GM18909 (cell line): ENCODE measurements at regions not wholly inside any gene's neighbourhood (a gene's known extent, or its start where the extent isn't known, plus 50 kb on each side); places are given as distances from the start of the nearest gene placed in this dataset.

ENCODE experiments used
- ATAC-seq: cut with Tn5 transposase; IDR thresholded peaks from one replicate; pipeline ENCODE4 v1.9.1; 2021; ENCODE audit warnings: mild to moderate bottlenecking; ENCODE audit not compliant: unreplicated experiment, poor library complexity

DNA sequence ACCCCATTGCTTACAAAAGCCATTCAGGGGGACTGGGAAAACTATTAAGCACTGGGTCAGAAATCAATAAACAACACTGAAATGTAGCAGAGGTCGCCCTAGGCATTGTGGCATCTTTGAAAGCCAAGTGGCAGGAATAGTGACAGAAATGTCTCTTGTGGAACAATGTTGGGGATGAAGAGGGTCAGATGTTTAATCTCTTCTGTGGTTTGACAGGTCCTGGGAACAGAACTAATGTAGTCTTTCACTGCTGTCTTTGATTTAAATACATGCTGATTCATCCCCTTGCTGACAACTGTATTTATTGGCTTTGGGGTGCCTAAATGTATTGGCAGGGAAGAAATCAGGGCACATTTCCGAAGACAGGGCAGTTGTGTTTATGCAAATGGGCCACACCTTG is 194.8 kb downstream of the ATG4C start:
- ATAC-seq: no peak

DNA sequence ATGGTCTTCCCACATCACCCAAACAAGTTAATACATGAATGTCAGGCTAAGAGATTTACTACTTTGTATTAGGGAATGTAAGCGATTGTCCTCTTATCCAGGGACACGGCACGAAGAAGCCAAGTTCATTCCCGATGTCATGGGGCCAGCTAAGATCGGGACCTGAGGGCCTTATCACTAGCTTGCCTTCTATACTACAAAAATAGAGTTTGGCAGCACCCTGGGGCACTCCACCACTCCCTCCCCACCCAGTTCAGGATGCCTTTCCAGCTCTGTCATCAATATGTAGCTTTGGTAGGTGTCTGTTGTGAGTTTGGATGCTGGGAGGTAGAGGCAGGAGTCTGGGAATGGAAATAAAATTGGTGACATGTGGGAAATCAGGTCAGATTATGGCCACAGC is 197.5 kb downstream of the ATG4C start:
- ATAC-seq: no peak

DNA sequence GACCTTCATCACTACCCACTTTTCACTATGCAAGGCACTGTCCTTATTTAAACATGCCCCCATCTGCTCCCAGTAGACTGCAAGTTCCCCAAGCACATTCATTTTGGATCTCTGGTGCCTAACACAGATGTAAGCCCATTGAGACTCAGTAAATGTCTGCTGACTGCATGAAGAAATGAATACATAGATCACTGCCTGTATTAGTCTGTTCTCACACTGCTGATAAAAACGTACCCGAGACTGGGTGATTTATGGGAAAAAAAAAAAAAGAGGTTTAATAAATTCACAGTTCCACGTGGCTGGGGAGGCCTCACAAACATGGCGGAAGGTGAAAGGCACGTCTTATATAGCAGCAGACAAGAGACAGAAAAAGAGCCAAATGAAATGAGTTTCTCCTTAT is 204.9 kb downstream of the ATG4C start:
- ATAC-seq: no peak

DNA sequence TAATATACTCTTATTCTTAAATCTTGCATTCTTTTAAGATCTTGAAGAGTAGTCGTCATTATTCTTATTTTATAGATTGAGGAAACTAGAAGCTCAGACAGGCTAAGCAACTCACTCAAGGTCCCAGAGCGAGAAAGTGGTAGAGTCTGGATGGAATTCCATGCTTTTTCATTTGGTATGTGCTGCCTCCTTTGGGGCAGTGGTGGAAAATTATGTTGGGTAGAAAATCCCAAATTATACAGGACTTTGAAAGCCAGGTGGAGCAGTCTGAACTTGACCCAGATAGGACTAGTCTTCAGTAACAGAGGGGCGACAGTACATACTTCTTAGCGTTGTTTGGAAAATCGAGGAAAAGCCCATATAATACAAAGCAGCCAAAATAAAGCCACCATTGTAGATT is 205.6 kb downstream of the ATG4C start:
- no peak for ATAC-seq

DNA sequence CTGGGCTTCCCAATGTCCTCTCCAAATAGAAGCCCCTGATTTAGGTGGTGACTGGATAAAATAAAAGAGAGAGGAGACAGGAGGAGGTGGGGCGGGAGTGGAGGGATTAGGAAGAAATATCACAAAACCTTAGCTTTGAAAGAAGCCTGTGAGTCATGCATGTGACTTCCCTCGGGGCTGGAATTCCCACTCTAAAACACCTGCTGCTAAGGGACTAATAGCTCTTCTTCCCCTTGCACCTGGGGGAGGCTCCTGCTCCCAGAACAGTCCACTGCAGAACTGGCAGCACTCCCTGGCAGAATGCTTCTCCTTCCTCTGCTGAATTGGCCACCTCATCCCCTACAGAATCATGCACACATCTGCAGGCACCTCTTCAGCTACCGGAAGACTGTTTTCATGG is 207.2 kb downstream of the ATG4C start:
- no peak for ATAC-seq

DNA sequence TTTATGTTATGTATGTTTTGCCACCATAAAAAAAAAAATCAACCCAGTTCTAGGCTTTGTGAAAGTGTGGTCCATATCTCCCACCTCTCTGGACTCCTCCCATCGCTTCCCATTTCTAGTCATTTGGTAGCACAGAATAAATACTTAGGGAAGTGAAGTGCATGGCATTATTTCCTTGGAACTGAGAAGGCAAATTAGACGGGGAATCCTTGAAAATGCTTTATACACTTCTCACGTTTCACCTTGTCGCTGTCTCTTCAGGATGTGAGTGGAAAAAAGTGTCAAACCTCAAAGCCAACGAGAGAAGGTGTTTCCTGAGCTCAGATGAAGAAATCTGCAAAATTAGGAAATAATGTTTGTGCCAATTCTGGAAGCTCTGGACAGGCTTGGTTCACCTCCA is 209.9 kb downstream of the ATG4C start:
- no peak for ATAC-seq

DNA sequence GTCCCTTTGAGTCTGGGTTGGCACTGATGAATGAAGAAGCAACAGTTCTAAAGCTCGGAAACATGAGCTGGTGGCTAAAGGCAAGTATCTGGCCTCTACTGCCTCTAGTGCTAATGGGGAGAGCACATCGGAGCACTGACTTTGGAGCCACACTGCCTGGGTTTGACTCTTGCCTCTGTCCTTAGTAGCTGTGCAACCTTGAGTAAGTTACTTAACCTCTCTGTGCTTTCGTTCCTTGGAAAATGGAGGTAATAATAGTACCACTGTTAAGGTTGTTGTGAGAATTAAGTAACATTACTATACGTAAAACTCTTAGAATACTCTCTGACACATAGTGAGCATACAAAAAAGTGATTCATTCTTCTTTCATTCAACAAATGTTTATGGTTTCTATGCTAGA is 211.2 kb downstream of the ATG4C start:
- no peak for ATAC-seq

DNA sequence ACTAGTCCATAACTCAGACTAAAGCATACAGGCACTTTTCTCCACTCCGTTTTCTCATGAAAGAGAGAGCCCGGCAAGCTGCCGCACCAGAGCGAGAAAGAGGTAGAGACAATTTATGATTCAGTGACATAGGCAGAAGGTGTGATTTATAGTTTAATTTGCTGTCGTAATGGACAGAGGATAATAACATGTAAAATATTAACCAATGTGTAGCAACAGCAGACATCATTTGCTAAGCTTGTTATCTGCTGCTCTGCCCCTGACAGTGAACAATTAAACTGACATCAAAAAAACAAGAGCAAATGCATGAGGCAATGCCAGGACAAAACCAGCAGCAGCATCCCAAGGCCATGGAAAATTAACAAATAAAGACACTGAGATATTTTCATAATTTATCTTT is 214.0 kb downstream of the ATG4C start:
- no peak for ATAC-seq

DNA sequence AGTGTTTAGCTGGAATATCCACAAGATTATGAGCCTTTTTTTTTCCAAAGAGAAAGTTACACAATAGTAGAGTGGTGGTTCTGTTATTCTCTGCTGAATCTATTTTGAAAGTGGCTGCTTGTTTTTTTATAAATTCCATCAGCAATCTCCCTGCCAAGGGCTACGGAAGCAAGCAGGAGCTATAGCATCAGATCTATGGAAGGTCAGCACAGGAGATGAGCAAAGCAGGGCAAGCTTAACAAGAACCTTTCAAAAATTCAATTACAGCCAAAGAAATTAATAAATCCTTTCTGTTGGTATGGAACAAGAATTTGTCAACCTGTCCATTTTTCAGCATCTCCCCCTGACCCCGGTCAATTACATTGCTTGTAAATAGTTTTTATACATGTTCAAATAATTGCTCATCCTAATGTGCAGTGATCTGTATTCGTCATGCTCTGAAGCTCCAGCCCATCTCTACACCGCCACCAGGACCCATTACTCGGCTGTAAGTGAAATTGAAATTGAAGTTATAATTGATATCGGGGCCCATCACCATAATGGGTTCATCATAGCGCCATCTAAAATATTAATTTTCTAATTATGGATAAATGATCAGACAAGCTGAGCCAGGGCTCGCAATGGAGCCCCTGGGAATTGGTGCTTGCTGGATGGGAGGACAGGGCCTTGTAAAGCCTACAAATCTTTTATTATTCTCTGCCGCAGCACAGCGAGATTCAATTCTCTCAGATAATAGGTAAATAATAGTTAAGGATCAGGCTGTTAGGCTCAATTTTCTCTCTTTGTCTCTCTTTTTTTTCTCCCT is 215.1 kb downstream of the ATG4C start:
- no peak for ATAC-seq

DNA sequence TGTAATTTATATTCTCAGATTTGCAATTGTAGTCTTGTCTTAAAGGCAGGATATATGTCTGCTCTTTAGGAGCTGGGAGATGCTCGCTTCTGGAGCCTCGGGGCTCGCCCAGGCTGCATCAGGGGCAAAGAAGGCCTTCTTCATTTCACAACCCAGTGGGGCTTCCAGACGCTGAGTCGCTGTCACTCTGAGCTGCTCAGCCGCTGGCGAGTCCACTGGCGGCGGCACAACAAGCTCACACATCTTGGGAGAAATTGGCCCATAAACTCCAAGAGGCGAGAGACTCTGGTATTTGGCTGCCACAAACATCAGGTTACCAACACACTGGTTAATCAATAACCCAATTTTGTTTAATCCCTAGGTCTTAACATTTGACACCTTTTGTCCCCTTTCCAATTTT is 216.6 kb downstream of the ATG4C start:
- no peak for ATAC-seq

DNA sequence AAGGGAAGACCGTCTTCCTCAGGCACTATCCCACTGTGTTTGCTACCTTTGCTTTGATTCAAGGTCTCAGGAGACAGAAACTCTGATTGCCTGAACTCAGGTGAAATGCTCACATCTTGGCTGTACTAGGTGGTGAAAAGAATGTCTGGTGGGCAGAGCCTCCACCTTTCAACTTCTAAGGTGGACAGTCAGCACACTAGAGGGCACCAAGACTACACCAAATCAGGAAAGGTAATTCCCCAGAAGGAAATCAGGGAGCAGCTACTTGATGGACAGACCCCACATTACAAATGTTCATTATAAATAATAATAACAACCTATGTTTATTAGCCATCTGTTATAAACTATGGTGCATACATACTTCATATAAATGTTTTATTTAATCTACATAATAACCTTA is 220.9 kb downstream of the ATG4C start:
- ATAC-seq: no peak

DNA sequence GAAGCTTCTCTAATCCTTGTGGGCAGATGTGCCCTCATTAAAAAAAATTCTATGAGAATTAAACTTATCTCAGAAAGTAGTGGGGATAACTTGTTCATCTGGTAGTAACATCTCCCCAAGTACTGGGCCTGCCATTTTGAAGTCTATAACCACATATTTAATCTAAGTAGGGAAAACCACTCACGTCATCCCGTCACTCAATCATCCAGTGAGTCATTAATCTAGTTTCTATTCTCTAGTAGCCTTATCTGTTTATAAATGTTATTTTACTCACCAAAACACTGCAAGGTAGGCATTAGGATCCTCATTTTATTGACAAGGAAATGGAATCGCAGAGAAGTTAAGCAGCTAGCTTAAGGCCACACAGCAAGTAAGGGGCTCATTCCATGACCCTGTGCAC is 221.9 kb downstream of the ATG4C start:
- ATAC-seq: no peak

DNA sequence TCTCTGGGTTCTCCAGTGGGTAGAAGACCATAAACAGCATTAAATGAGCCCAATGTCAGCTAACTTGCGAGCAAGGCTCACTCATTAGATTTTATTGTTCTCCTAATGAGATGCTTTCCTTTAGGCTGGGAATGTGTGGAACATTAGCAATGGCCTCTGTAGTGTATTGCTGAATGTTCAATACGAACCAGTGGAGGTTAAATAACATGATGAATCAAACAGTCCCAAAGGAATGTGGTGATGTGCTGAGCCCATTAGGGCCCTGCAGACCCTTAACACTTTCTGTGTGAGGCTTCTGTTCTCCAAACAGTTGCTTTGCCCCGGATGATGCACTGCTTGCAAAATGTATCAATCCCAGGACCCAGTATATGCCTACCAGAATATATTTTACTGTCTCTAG is 225.5 kb downstream of the ATG4C start:
- no peak for ATAC-seq

DNA sequence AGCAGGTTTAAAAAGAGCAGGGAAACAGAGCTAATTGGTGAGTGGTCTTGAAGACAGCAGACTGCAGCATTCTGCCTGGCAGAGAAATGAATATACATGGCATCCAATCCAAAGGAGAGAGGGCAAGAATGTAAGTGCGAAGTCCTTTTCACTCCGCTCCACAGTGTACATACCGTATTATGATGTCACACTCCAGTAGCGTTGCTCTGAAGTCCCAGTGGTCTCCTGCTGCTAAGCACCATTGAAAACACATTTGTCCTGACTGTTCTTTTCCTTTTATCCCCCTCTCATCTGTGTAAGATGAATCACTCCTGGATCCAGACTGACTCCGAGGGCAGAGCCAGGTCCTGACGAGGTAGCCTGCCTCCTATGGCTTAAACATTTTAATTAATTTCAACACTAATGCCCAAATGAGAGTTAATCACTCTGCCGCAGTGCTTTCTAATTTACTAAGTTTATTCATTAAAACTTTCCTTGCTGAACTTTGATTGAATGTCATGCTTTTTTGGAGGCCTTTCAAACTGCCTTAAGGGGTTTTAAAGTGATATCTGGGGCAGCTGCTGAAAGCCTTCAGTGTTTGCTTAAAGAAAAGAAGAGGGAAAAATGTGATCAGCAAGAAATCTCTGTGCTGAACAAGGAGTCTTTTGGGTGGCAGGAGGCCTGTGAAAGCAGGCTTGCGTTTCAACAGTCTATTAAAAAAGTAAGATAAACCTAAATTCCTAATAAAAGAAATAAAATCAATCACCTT is 227.2 kb downstream of the ATG4C start:
- ATAC-seq: no peak

DNA sequence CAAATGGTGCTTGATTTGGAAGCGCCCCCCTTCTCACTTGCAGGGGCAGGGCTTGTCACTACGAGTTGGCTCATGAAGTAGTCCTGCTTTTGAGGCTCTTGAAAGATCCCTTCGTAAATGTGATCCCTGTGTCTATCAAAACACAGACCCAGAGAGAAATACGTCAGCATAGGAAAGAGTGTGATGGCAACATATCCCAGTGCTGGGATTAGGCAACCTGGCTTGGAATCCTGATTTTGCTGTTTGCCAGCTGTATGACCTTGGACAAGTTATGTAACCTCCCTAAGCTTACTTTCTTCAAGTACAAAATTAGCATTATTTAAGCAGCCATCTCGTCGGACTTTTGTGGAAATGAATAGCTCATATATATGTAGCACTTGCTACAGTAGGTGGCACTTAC is 228.4 kb downstream of the ATG4C start:
- ATAC-seq: no peak

DNA sequence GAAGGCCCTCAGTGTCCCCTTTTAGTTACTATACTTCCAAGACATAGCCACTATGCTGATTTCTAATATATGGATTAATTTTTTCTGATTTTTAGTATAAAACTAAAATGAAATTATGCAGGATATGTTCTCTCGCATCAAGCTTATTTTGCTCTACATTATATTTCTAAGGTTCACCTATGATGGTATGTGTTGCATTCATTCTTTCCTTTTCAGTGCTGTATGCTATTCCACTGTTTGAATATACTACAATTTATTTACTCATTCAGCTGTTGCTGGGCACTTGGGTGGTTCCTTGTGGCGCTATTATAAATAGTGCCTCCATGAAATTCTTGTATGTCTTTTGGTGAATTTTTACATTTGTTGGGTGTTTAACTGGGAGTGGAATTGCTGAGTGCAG is 230.3 kb downstream of the ATG4C start:
- ATAC-seq: no peak

DNA sequence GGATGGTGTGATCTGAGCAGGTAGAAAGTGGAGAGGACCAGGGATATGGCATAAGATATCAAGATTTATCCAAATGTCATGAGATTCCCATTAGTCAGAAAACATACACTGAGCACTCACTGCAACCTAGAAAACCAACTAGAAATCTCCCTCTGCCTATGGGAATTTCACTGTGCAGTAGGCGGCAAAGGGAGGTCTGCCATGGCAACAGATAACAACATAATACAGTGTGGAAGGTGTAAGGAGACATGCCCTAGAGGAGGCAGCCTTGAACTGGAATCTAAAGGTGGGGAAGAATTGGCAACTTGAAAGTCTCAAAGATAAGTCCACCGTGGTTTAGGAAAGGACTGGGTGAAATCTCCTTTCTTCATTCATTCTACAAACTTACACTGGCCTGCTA is 238.4 kb downstream of the ATG4C start:
- no peak for ATAC-seq

DNA sequence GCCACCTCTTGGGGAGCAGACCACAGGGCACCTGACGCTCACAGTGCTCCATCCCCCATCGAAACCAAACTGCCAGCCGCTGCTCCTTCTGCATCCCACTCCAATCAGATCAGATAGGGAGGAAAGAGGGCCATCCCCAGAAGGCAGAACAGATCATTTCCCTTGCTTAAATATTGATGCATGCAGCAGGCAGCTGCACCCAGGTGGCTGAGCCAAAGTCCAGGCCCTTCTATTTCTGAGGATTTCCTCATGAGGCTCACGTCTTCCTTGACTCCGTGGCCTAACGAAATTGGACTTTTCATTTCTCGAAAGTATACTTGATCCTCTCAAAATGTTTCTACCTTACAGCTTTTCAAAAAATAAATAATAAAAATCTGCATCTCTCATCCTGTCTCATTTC is 239.2 kb downstream of the ATG4C start:
- no peak for ATAC-seq

DNA sequence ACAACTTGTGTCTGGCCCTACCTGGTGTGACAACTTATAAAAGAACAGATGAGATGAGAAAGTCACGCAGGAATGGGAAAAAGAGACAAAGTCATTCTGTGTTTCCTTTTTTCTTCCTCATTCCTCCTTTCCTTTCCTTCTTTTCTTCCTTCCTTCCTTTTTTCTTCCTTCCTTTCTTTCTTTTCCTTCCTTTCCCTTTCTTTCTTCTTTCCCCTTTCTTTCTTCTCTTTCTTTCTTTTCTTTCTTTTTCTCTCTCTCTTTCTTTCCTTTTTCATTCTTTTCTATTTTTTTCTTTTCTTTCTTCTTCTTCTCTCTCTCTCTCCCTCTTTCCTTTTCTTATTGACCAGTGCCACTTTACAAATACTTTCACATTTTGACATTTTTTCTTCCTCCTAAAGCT is 239.7 kb downstream of the ATG4C start:
- ATAC-seq: no peak

DNA sequence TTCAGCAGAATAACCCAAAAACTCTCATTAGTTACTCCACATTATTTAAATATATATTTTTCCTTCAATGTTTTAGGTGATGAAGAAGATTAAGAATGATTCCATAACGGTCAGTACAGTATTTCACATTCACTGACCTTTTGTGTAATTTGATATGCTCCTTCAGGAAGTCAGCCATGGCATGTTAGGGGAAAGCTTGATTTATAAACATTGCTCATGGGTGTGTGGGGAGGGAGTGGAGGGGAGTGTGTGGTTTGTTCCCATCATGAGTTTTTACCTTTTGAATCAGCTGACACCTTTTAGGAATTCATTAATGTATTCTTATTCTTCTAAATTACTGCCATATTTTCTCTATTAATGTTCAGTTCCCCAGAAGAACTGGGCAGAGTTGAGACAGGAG is 240.2 kb downstream of the ATG4C start:
- ATAC-seq: no peak

DNA sequence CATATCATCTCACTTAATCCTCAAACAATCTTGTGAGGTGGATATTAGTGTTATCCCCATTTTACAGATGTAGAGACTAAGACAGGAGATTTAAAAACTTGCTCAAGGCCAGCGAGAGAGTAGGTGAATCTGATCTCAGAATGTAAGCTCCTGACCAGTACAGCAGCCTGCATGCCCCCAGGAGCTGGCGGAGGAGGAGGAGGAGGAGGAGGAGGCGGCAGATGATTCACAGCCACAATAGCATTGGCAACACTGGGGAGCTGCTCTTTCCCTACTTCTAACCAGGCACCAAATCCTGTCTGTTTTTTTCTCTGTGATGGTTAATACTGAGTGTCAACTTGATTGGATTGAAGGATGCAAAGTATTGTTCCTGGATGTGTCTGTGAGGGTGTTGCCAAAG is 243.2 kb downstream of the ATG4C start:
- ATAC-seq: no peak

DNA sequence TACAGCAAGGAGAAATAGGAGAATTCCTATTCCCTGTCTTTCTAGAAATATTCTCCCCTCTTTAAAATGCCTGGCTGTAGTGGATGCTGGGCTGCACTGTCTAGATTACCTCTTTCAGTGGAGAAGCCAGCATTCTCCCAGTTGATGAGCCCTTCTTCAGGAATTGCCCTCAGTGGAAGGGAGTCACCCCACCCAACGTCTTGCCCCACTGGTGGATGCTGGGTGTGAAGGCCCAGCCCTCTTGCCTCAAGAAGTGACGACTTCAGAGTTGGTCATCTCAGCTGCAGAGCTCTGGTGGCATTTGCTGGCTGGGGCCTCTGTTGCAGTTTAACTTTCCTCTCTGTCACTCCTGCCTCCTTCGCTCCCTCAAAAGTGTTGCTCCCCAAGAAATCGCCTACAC is 248.2 kb downstream of the ATG4C start:
- ATAC-seq: no peak
